ENCODE measurements at regions not wholly inside any gene's neighbourhood (a gene's known extent, or its start where the extent isn't known, plus 50 kb on each side); places are given as distances from the start of the nearest gene placed in this dataset.

GRCh38 chrX:150148749-150149672 lies 210.7 kb upstream of the EOLA2 start:
- Histone ChIP-seq H3K4me1 (ENCODE audit: control insufficient read depth, insufficient read depth, low read length) (no peaks in the 10 kb centered on the region), H3K27ac (ENCODE audit: control insufficient read depth, insufficient read depth) (no peak overlapping the region), H3K27me3 (replicated peaks in 1 of 2; ENCODE audit: control insufficient read depth in 2 of 2, insufficient read depth in 2 of 2, low read length in 1 of 2) (no peaks in the 10 kb centered on the region), H4K20me1 (ENCODE audit: control insufficient read depth, insufficient read depth) (no peaks in the 10 kb centered on the region), H3K36me3 (ENCODE audit: control insufficient read depth in 2 of 2, insufficient read depth in 2 of 2, low read length in 1 of 2) (no peaks in the 10 kb centered on the region), H2AFZ (ENCODE audit: control insufficient read depth, low read depth, low read length) (no peak overlapping the region), H3K4me3 (no peak overlapping the region), H3K9me3 (replicated peaks; ENCODE audit: control insufficient read depth, insufficient read depth, low read length) (no peaks in the 10 kb centered on the region), H3K9ac (ENCODE audit: control insufficient read depth, insufficient read depth, low read length) (no peak overlapping the region), H3K4me2 (ENCODE audit: control insufficient read depth, insufficient read depth) (no peak overlapping the region), H3K79me2 (ENCODE audit: control insufficient read depth, insufficient read depth, low read length) (no peaks in the 10 kb centered on the region)
- TF ChIP-seq MYB (IDR thresholded peaks at IDR 0.05; ENCODE audit: borderline replicate concordance, low read depth, low read length) (no peak), MAX (IDR thresholded peaks at IDR 0.05; ENCODE audit: low read depth, low read length) (no peak), SRF (IDR thresholded peaks at IDR 0.05; ENCODE audit: low read depth in 2 of 2, low read length in 2 of 2) (no peak), RAD51 (IDR thresholded peaks at IDR 0.05) (no peak), TCF7 (IDR thresholded peaks at IDR 0.05; ENCODE audit: borderline replicate concordance) (no peak), PAX5 (IDR thresholded peaks at IDR 0.05; ENCODE audit: borderline replicate concordance, low read depth, low read length) (no peak), CEBPZ (IDR thresholded peaks at IDR 0.05; ENCODE audit: low read depth, low read length) (no peak), BMI1 (IDR thresholded peaks at IDR 0.05; ENCODE audit: borderline replicate concordance) (no peak), CBX5 (IDR thresholded peaks at IDR 0.05; ENCODE audit: low read depth) (no peak), HDAC6 (IDR thresholded peaks at IDR 0.05; ENCODE audit: unreplicated experiment) (no peak), NKRF (conservative IDR thresholded peaks at IDR 0.05) (no peak)
- POLR2A ChIA-PET, result no interaction called here
- FAIRE-seq, result no peak
- CTCF ChIA-PET, result no interaction called here
- intact Hi-C loops (cut with micrococcal nuclease; ENCODE audit: unreplicated experiment) (no loop called here), in situ Hi-C loops (cut with MboI) (no loop called here)
- ATAC-seq, result no peak
- RAD21 ChIA-PET (ENCODE audit: unreplicated experiment), result no interaction called here
- SMC1A ChIA-PET (ENCODE audit: uncharacterized antibody, unreplicated experiment), result no interaction called here
- DNase-seq (ENCODE audit: low read depth, low spot score), result no peak
- WGBS (ENCODE audit: insufficient coverage, insufficient replicate concordance, low lambda C conversion rate, missing lambda C conversion rate), result 2% methylated on average over 3 of the region's 5 CpGs
- no TSS peak for BruUV-seq (replicated peaks)
